Activated T-helper 17 cell treated with anti-CD3 and anti-CD28 coated beads, Interleukin-2, amount 50 U/mL, for 72 hours (primary cell): ENCODE measurements at regions not wholly inside any gene's neighbourhood (a gene's known extent, or its start where the extent isn't known, plus 50 kb on each side); places are given as distances from the start of the nearest gene placed in this dataset.
"Not testable (repeated sequence)": the region's sequence is repeated elsewhere in the genome, so short reads cannot be mapped to it uniquely, and the experiment has no call there.

ENCODE experiments used
- ATAC-seq: fragments of 150-1000 bp; cut with Tn5 transposase; replicated peaks from 2 replicates; pipeline ENCODE4 v1.10.0; 2021; ENCODE audit warnings: mild to moderate bottlenecking, moderate library complexity
- H3K27ac Mint-ChIP-seq: one replicate; pipeline ENCODE4 v1.8.0; 2022; ENCODE audit warnings: mixed read lengths
- H3K27me3 Mint-ChIP-seq: one replicate; pipeline ENCODE4 v1.8.0; 2022; ENCODE audit warnings: mixed read lengths
- H3K36me3 Mint-ChIP-seq: one replicate; pipeline ENCODE4 v1.8.0; 2022; ENCODE audit warnings: low read depth, mild to moderate bottlenecking, mixed read lengths
- H3K4me1 Mint-ChIP-seq: one replicate; pipeline ENCODE4 v1.8.0; 2022; ENCODE audit warnings: mixed read lengths
- H3K4me3 Mint-ChIP-seq: one replicate; pipeline ENCODE4 v1.8.0; 2022; ENCODE audit warnings: mild to moderate bottlenecking, mixed read lengths
- H3K9me3 Mint-ChIP-seq: one replicate; pipeline ENCODE4 v1.8.0; 2022; ENCODE audit warnings: mixed read lengths

GRCh38 chr2:87444951-87445350 is 302.9 kb upstream of the PLGLB2 start:
- Mint-ChIP-seq H3K36me3 (peaks cover 21% of the 10 kb centered on the region), H3K4me3 (peak overlapping the region; percentile 68), H3K27ac (peak overlapping the region; percentile 89), H3K4me1 (peaks cover 24% of the 10 kb centered on the region)
- not testable (repeated sequence) for ATAC-seq, H3K9me3 Mint-ChIP-seq, H3K27me3 Mint-ChIP-seq

DNA sequence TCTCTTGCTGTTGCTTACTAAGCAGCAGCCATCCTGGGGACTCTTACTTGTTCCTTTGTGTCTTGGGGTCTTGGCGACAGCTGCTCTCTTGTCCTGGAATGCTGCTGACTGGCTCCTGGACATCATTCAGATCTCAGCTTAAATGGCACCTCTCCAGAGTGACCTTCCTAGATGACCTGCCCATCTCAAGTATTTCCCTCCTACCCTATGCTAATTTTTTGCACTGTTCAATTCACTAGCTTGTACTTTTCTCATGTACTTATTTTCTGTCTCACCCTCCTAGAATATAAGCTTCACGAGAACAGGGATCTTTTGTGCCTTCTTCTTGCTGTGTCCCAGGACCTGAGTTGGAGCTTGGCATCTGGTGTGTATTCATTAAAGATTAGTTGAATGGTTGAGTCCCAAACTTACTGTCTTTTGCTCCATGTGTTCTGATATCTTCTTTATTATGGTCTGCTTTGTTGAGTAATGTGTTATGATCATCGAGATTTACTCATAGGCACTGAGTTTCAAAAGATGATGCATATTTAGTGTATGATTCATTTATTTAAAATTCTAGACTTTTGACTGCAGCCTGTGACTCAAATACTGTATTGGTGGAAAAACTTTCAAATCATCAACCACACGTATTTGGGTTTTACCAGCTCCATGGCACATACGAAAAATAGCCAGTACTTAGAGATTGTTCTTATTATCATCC is 302.1 kb upstream of the PLGLB2 start:
- peak overlapping the region; percentile 83 for H3K27ac Mint-ChIP-seq
- peaks cover 24% of the 10 kb centered on the region for H3K4me1 Mint-ChIP-seq
- not testable (repeated sequence) for H3K27me3 Mint-ChIP-seq, H3K9me3 Mint-ChIP-seq
- ATAC-seq: peak; percentile 59
- H3K36me3 Mint-ChIP-seq: peaks cover 21% of the 10 kb centered on the region
- H3K4me3 Mint-ChIP-seq: peak overlapping the region; percentile 68

- H3K4me1 Mint-ChIP-seq: peaks cover 21% of the 10 kb centered on the region
- H3K4me3 Mint-ChIP-seq, H3K27me3 Mint-ChIP-seq, H3K9me3 Mint-ChIP-seq, H3K27ac Mint-ChIP-seq: not testable (repeated sequence)
- peak; percentile 30 for ATAC-seq
- peaks cover 18% of the 10 kb centered on the region for H3K36me3 Mint-ChIP-seq
These were observed 301.6 kb upstream of the PLGLB2 start for GRCh38 chr2:87446313-87446696.

DNA sequence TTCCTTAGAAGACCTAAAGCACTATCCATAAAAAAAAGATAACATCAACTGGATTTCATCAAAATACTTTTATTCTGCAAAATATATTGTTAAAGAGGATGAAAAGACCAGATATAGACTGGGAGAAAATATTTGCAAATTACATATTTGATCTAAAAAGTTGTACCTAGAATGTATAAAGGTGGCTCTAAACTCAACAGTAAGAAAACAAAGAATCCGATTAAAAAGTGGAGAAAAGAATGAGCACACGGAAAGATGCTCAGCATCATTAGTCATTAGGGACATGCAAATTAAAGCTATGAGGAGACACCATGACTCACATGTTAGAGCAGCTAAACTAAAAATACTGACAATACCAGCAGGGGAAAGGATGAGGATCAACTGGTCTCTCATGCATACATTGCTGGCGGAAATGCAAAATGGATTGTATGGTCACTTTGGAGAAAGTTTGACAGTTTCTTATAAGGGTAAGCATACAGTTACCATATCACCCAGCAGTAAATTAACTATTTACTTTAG is 298.4 kb upstream of the PLGLB2 start:
- peak; percentile 65 for ATAC-seq
- H3K4me3 Mint-ChIP-seq, H3K27ac Mint-ChIP-seq, H3K9me3 Mint-ChIP-seq, H3K27me3 Mint-ChIP-seq: not testable (repeated sequence)
- H3K4me1 Mint-ChIP-seq: peaks cover 14% of the 10 kb centered on the region
- H3K36me3 Mint-ChIP-seq: peaks cover 21% of the 10 kb centered on the region

GRCh38 chr2:87452193-87452592 is 295.7 kb upstream of the PLGLB2 start:
- H3K9me3 Mint-ChIP-seq, H3K27me3 Mint-ChIP-seq, H3K27ac Mint-ChIP-seq, H3K4me1 Mint-ChIP-seq, H3K4me3 Mint-ChIP-seq, ATAC-seq: not testable (repeated sequence)
- peaks cover 16% of the 10 kb centered on the region for H3K36me3 Mint-ChIP-seq

DNA sequence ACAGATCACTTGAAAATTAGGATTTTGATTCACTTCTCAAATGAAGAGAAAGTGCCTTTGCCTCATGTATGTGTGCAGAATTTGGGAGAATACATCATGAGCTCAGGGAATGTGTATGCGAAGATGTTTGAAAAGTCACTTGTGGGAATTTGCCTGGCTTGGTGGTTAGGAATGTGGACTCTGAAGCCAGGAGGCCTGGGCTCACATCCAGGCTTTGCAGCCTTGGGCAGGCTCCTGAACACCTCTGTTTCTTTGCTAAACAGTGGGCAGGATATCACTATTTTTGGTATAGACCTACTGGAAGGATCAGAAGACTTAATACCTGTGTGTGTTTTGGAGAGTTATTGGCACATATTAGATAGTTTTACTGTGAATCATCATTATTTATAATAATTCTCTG is 295.0 kb upstream of the PLGLB2 start:
- H3K4me1 Mint-ChIP-seq, ATAC-seq, H3K27ac Mint-ChIP-seq, H3K4me3 Mint-ChIP-seq, H3K9me3 Mint-ChIP-seq, H3K27me3 Mint-ChIP-seq: not testable (repeated sequence)
- H3K36me3 Mint-ChIP-seq: peaks cover 16% of the 10 kb centered on the region

DNA sequence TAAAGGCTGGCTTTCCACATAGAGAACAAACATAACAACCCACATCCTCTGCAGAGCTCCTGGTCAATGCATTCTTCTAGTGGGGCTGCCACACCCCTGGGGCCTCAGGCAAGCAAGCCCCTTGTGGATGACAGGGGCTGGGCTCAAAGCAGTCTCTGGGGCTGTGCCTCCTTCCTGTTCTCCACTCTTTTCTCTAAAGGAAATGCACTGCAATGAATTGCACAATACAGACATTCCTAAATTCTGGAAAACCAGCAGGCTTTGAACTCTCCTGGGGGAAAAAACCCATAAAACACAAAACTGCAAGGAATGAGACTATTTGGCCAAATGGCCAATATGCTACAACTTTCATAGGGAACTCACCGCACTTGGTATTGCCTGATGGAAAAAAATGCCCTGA is 293.9 kb upstream of the PLGLB2 start:
- Mint-ChIP-seq H3K4me3 (peak overlapping the region; percentile 11), H3K36me3 (peaks cover 26% of the 10 kb centered on the region)
- H3K27ac Mint-ChIP-seq, H3K4me1 Mint-ChIP-seq, H3K9me3 Mint-ChIP-seq, ATAC-seq, H3K27me3 Mint-ChIP-seq: not testable (repeated sequence)

DNA sequence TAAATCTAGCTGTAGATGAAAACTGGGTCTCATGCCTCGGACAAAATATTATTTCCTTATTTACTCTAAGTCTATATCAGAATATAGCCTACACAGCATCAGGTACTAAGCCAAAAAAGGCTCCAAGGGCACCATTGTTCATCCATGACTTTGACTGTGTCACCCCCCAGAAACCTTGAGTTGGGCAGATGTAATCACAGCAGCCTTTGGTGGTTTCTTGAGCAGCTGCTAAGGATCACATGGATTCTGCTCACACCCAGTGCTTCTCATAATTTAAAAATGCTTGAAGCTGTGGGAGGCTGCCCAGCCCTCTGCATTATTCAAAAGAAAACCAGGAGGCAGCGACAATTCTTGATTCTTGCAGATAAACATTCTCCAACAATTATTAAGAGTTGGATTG is 293.5 kb upstream of the PLGLB2 start:
- not testable (repeated sequence) for H3K4me1 Mint-ChIP-seq, H3K9me3 Mint-ChIP-seq, H3K27me3 Mint-ChIP-seq, H3K27ac Mint-ChIP-seq, ATAC-seq
- peaks cover 26% of the 10 kb centered on the region for H3K36me3 Mint-ChIP-seq
- peak overlapping the region; percentile 11 for H3K4me3 Mint-ChIP-seq

DNA sequence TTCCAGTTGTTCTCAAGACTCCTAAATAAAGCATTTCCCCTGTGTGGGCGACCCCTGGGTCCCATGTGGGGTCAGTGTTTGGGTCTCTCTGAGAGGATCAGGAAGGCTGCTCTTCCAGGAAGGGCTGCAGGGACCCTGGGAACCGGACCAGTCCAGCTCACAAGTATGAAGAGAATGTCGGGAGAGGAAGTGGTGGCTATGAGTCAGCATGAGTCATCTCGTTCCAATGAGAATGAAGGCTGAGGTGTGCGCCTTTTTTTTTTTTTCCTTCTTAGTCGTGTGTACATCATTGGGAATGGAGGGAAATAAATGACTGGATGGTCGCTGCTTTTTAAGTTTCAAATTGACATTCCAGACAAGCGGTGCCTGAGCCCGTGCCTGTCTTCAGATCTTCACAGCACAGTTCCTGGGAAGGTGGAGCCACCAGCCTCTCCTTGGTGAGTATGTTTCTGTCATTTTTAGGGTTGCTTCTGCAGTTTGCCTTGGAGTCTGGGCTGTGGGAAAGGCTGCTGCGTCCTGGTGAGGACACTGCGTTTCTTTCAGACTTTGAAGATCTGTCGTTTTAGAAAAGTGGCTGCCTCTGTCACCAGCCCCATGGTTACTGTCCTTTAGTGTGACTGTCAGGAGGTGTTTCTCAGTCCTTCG is 292.6 kb upstream of the PLGLB2 start:
- Mint-ChIP-seq H3K36me3 (peaks cover 26% of the 10 kb centered on the region), H3K27ac (peak overlapping the region; percentile 41), H3K4me3 (peak overlapping the region; percentile 74)
- H3K4me1 Mint-ChIP-seq, H3K27me3 Mint-ChIP-seq, H3K9me3 Mint-ChIP-seq: not testable (repeated sequence)
- peak; percentile 38 for ATAC-seq

DNA sequence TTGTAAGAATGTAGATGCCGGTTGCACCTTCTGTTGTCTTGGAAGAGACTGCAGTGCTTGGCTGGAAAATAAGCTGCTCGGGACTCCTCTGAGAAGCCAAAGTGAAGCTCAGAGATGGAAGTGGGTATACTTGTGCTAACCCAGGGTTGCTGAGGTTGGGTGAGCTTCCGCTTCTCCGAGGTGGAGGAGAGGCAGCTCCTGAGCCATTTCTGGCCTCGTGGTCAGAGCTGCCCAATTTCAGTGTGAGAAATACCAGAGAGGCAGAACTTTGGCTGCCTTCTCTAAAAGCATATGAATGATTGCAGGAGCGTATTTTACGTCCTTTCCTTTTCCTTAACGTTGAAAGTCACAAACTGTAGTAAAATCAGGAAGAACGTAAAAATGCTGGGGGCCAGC is 292.0 kb upstream of the PLGLB2 start:
- not testable (repeated sequence) for H3K4me1 Mint-ChIP-seq, H3K27me3 Mint-ChIP-seq, H3K9me3 Mint-ChIP-seq
- peak; percentile 44 for ATAC-seq
- H3K4me3 Mint-ChIP-seq: peak overlapping the region; percentile 74
- peak overlapping the region; percentile 90 for H3K27ac Mint-ChIP-seq
- peaks cover 26% of the 10 kb centered on the region for H3K36me3 Mint-ChIP-seq

GRCh38 chr2:87456477-87457128 is 291.3 kb upstream of the PLGLB2 start:
- not testable (repeated sequence) for H3K27me3 Mint-ChIP-seq, H3K4me1 Mint-ChIP-seq, H3K9me3 Mint-ChIP-seq
- peak; percentile 80 for ATAC-seq
- Mint-ChIP-seq H3K36me3 (peaks cover 26% of the 10 kb centered on the region), H3K27ac (peak overlapping the region; percentile 90), H3K4me3 (peak overlapping the region; percentile 74)

- not testable (repeated sequence) for H3K27ac Mint-ChIP-seq, H3K27me3 Mint-ChIP-seq, H3K4me1 Mint-ChIP-seq, H3K9me3 Mint-ChIP-seq, H3K4me3 Mint-ChIP-seq
- peaks cover 26% of the 10 kb centered on the region for H3K36me3 Mint-ChIP-seq
- ATAC-seq: peak; percentile 3
These were observed 290.8 kb upstream of the PLGLB2 start for GRCh38 chr2:87457129-87457499.

- Mint-ChIP-seq H3K27ac (peak overlapping the region; percentile 91), H3K4me3 (peak overlapping the region; percentile 92), H3K36me3 (peaks cover 17% of the 10 kb centered on the region)
- H3K27me3 Mint-ChIP-seq, H3K9me3 Mint-ChIP-seq, H3K4me1 Mint-ChIP-seq: not testable (repeated sequence)
- ATAC-seq: peak; percentile 32
These were observed 288.9 kb upstream of the PLGLB2 start for GRCh38 chr2:87458938-87459337.

- H3K9me3 Mint-ChIP-seq, H3K27me3 Mint-ChIP-seq, H3K27ac Mint-ChIP-seq, ATAC-seq, H3K4me3 Mint-ChIP-seq, H3K4me1 Mint-ChIP-seq: not testable (repeated sequence)
- peaks cover 17% of the 10 kb centered on the region for H3K36me3 Mint-ChIP-seq
These were observed 287.8 kb upstream of the PLGLB2 start for GRCh38 chr2:87460104-87460503.

- H3K27me3 Mint-ChIP-seq, ATAC-seq, H3K4me3 Mint-ChIP-seq: not testable (repeated sequence)
These were observed 287.2 kb upstream of the PLGLB2 start for GRCh38 chr2:87460662-87461061.

More at GRCh38 chr2:87460662-87461061, 287.2 kb upstream of the PLGLB2 start:
- not testable (repeated sequence) for H3K9me3 Mint-ChIP-seq, H3K27ac Mint-ChIP-seq
- Mint-ChIP-seq H3K36me3 (peaks cover 21% of the 10 kb centered on the region), H3K4me1 (peaks cover 13% of the 10 kb centered on the region)
